ENCODE measurements at regions not wholly inside any gene's neighbourhood (a gene's known extent, or its start where the extent isn't known, plus 50 kb on each side); places are given as distances from the start of the nearest gene placed in this dataset.

DNA sequence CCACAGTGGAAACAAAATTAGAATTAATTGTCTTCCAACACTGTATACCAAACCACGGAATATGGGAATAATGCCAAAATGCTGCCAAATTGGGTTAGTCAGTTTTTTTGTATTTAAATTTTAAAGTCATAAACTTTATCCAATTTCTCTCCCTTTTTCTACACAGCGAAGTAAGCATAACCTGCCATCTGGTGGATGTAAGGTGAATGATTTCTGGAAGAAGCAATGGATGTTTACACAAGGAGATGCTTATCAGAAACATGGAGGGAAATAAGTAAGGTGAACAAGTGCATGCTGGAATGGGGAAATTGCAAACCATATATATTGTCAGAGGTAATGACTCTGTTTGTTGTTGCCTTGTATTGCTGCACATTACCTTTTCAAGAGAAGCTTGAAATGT, 691.9 kb downstream of the TECRL start:
- TF ChIP-seq MEF2A (IDR thresholded peaks at IDR 0.05; ENCODE audit: borderline replicate concordance, low read depth) (no peak), EP300 (IDR thresholded peaks at IDR 0.05; ENCODE audit: borderline replicate concordance in 1 of 2, low read depth in 1 of 2, low read length in 1 of 2) (no peak), POLR2AphosphoS5 (IDR thresholded peaks at IDR 0.05; ENCODE audit: low read depth, low read length) (no peak), EZH2phosphoT487 (IDR thresholded peaks at IDR 0.05; ENCODE audit: borderline replicate concordance, low read depth) (no peak), YY1 (IDR thresholded peaks at IDR 0.05; ENCODE audit: low read depth) (no peak), RCOR1 (IDR thresholded peaks at IDR 0.05; ENCODE audit: low read length) (no peak)
- TF ChIP-seq, protein P1, sequence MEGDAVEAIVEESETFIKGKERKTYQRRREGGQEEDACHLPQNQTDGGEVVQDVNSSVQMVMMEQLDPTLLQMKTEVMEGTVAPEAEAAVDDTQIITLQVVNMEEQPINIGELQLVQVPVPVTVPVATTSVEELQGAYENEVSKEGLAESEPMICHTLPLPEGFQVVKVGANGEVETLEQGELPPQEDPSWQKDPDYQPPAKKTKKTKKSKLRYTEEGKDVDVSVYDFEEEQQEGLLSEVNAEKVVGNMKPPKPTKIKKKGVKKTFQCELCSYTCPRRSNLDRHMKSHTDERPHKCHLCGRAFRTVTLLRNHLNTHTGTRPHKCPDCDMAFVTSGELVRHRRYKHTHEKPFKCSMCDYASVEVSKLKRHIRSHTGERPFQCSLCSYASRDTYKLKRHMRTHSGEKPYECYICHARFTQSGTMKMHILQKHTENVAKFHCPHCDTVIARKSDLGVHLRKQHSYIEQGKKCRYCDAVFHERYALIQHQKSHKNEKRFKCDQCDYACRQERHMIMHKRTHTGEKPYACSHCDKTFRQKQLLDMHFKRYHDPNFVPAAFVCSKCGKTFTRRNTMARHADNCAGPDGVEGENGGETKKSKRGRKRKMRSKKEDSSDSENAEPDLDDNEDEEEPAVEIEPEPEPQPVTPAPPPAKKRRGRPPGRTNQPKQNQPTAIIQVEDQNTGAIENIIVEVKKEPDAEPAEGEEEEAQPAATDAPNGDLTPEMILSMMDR (IDR thresholded peaks at IDR 0.05) = peak; percentile 53
